ENCODE measurements at regions not wholly inside any gene's neighbourhood (a gene's known extent, or its start where the extent isn't known, plus 50 kb on each side); places are given as distances from the start of the nearest gene placed in this dataset.

- Histone ChIP-seq H3K4me2 (ENCODE audit: insufficient read depth, low read length) (no peak overlapping the region), H3K9ac (ENCODE audit: low read depth, low read length) (no peak overlapping the region), H3K36me3 (ENCODE audit: insufficient read depth, low read length) (no peaks in the 10 kb centered on the region), H3K27me3 (ENCODE audit: insufficient read depth, low read length, poor library complexity) (no peaks in the 10 kb centered on the region), H4K20me1 (ENCODE audit: insufficient read depth, low read length) (no peaks in the 10 kb centered on the region), H3K79me2 (ENCODE audit: insufficient read depth, low read length) (no peaks in the 10 kb centered on the region), H3K4me3 (ENCODE audit: low read depth in 1 of 2, low read length in 2 of 2) (no peak overlapping the region), H3K9me3 (ENCODE audit: insufficient read depth, low read length, severe bottlenecking) (peaks cover 3% of the 10 kb centered on the region), H2AFZ (ENCODE audit: low read depth, low read length) (no peak overlapping the region), H3K4me1 (ENCODE audit: insufficient read depth, low read length) (no peaks in the 10 kb centered on the region), H3K27ac (ENCODE audit: low read length) (no peak overlapping the region)
- TF ChIP-seq CTCF (IDR thresholded peaks at IDR 0.05; ENCODE audit: borderline replicate concordance, extremely low read depth, low read length, poor library complexity, severe bottlenecking) (no peak), EZH2 (IDR thresholded peaks at IDR 0.05; ENCODE audit: borderline replicate concordance, low read depth, low read length, severe bottlenecking) (no peak)
- DNase-seq (no peak), ATAC-seq (ENCODE audit: insufficient read depth, low read depth) (no peak)
Measured at GRCh38 chr6:170132011-170132521, 158.8 kb downstream of the DLL1 start.

- no peaks in the 10 kb centered on the region for H3K27me3 ChIP-seq (ENCODE audit: insufficient read depth, low read length, poor library complexity)
- TF ChIP-seq CTCF (IDR thresholded peaks at IDR 0.05; ENCODE audit: borderline replicate concordance, extremely low read depth, low read length, poor library complexity, severe bottlenecking) (no peak), EZH2 (IDR thresholded peaks at IDR 0.05; ENCODE audit: borderline replicate concordance, low read depth, low read length, severe bottlenecking) (no peak)
- H4K20me1 ChIP-seq (ENCODE audit: insufficient read depth, low read length) = no peaks in the 10 kb centered on the region
- no peak overlapping the region for H3K27ac ChIP-seq (ENCODE audit: low read length)
- H3K79me2 ChIP-seq (ENCODE audit: insufficient read depth, low read length) = no peaks in the 10 kb centered on the region
- H2AFZ ChIP-seq (ENCODE audit: low read depth, low read length) = no peak overlapping the region
- H3K9me3 ChIP-seq (ENCODE audit: insufficient read depth, low read length, severe bottlenecking) = no peaks in the 10 kb centered on the region
- ATAC-seq (ENCODE audit: insufficient read depth, low read depth) (no peak), DNase-seq (no peak)
- H3K9ac ChIP-seq (ENCODE audit: low read depth, low read length) = no peak overlapping the region
- H3K4me2 ChIP-seq (ENCODE audit: insufficient read depth, low read length) = no peak overlapping the region
- no peak overlapping the region for H3K4me3 ChIP-seq (ENCODE audit: low read depth in 1 of 2, low read length in 2 of 2)
- no peaks in the 10 kb centered on the region for H3K36me3 ChIP-seq (ENCODE audit: insufficient read depth, low read length)
- H3K4me1 ChIP-seq (ENCODE audit: insufficient read depth, low read length) = no peaks in the 10 kb centered on the region
Measured at GRCh38 chr6:170131351-170131750, 159.5 kb downstream of the DLL1 start.

- H3K36me3 ChIP-seq (ENCODE audit: insufficient read depth, low read length) = no peaks in the 10 kb centered on the region
- H2AFZ ChIP-seq (ENCODE audit: low read depth, low read length) = no peak overlapping the region
- H3K4me2 ChIP-seq (ENCODE audit: insufficient read depth, low read length) = no peak overlapping the region
- H3K9ac ChIP-seq (ENCODE audit: low read depth, low read length) = no peak overlapping the region
- TF ChIP-seq CTCF (IDR thresholded peaks at IDR 0.05; ENCODE audit: borderline replicate concordance, extremely low read depth, low read length, poor library complexity, severe bottlenecking) = no peak
- TF ChIP-seq EZH2 (IDR thresholded peaks at IDR 0.05; ENCODE audit: borderline replicate concordance, low read depth, low read length, severe bottlenecking) = no peak
- ATAC-seq (ENCODE audit: insufficient read depth, low read depth) = no peak
- no peaks in the 10 kb centered on the region for H3K79me2 ChIP-seq (ENCODE audit: insufficient read depth, low read length)
- H3K27me3 ChIP-seq (ENCODE audit: insufficient read depth, low read length, poor library complexity) = no peaks in the 10 kb centered on the region
- H3K4me3 ChIP-seq (ENCODE audit: low read depth in 1 of 2, low read length in 2 of 2) = no peak overlapping the region
- H3K4me1 ChIP-seq (ENCODE audit: insufficient read depth, low read length) = no peaks in the 10 kb centered on the region
- no peaks in the 10 kb centered on the region for H4K20me1 ChIP-seq (ENCODE audit: insufficient read depth, low read length)
- no peaks in the 10 kb centered on the region for H3K9me3 ChIP-seq (ENCODE audit: insufficient read depth, low read length, severe bottlenecking)
- no peak for DNase-seq
- no peak overlapping the region for H3K27ac ChIP-seq (ENCODE audit: low read length)
Measured at GRCh38 chr6:170130771-170131241, 160.1 kb downstream of the DLL1 start.

Data from DND-41 (cell line).